Stimulated activated CD4-positive, alpha-beta T cell treated with anti-CD3 and anti-CD28 coated beads, Interleukin-12 subunit alpha, Interleukin-12 subunit beta, amount 100 ng/mL, for 48 hours (primary cell): ENCODE measurements at regions not wholly inside any gene's neighbourhood (a gene's known extent, or its start where the extent isn't known, plus 50 kb on each side); places are given as distances from the start of the nearest gene placed in this dataset.

Source experiments
- DNase-seq, 3 donors: peaks; one replicate each; pipeline ENCODE4 v3.0.0-alpha.2; 2020; ENCODE audit warnings: low read depth in 2 of 3, low spot score in 1 of 3

DNA sequence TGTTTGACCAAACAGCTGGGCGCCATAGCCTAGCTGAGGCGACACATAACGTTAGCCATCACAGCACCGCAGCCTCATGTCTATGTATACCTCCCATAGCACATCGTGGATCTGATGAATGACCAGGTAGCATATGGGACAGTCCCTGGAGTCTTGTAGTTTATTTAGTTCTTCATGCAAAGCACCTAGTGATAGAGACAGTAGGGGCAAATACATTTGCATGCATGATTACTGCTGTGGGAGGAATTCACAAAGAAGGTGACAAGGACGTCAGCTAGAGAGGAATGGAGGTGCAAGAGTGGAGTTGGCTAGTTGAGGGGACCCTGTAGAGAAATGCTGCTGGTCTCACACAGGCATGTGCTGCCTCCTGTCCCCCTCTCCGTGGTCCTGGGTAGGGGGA lies 478.9 kb upstream of the HS6ST1 start:
- no peak for DNase-seq

DNA sequence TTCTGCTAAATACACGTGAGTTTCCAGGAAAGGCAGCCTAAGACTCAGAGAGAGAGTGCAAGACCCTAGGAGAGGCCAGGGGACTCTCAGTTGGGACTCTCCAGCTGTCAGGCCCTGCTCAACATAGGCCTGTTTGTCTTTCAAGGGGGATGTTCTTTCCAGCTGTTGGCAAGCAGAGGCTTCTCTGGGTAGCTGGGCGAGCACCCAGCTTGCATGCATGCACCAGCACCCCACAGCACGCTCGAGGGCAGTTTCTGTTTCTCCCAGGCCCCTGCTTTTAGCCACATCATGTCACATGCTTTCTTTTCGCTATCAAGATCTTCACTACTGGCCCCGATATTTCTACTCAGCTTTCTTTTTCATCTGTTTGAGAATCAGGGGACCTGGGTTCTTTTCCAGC lies 479.3 kb upstream of the HS6ST1 start:
- no peak for DNase-seq

DNA sequence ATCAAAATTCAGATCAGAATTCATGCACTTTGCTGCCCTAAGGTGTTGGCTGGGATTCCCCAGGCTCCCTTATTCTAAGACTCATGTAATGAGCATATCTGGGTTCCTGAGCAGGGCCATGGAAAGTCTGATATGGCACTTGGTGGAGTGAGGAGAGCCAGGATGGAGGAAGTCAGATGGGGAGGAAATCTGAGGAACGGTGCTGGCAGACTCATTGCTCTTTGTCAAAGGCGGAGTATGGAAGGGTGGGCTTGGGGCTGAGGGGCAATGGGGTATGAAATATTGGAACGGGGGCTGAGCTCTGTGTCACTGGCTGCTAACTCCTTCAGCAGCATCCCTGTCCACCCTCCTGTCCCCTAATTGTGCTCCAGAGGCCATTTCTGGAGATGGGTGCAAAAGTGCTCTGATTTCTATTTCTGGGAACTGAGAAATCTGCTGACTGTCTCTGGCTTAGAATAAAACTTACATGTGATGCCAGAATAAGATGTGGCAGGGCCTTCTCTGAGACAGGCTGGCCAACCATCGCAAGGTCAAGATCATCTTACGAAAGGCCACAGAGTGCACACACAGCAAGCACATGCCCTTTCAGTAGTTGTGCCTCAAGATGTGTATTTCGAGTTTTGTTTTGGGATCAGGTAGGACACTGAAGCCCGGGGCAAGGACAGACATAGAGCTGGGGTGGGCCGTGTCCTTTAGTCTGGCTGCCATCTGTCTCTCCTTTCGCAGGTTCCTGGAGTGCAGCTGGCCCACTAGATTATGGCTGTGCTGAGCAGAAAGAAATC lies 480.0 kb upstream of the HS6ST1 start:
- no peak for DNase-seq

DNA sequence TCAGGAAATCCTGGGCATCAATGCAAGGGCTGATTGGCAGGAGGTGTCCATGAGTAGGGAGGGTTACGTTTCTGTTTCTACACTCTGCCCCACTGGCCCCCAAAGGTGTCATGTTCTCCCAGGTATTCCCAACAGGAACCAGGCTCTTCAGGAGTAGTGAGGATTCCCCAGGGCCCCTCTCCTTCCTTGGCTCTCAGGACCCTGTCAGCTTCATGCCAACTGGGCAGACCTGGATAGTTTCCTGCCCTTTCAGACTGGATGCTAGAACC lies 480.6 kb upstream of the HS6ST1 start:
- DNase-seq = no peak

DNA sequence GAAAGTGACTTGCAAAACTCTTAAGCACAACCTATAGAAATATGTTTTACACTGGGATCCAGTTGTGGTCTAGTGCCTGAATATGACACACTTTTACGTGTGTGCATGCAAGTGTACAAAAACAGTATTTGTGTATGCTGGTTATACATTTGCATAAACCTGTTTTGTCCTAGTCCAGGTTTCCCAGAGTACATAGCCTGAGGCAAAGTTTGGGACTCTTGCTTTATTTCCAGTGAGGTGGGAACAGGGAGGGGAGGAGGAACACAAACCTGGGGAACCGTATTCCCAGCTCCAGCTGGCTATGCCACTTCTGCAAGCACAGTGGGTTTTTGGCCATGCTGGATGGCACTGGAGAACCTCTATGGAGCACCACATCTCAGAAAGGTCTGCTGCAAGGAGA lies 481.1 kb upstream of the HS6ST1 start:
- DNase-seq = no peak

DNA sequence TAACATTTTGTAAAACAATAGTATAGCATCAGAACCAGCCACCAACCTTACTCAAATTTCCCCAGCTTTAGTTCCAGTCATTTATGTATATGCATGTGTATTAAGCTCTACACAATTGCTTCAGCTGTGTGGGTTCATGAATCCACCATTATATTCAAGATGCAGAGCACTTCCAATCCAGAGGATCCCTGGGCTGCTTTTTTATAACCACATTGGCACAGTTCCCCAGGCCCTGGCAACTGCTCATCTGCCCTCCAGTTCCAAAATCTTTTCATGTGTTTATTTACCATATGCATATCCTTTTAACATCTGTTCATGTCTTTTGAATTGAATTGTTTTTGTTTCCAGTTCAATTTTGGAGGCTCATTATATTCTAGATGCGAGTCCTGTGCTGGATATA lies 482.9 kb upstream of the HS6ST1 start:
- DNase-seq = no peak

DNA sequence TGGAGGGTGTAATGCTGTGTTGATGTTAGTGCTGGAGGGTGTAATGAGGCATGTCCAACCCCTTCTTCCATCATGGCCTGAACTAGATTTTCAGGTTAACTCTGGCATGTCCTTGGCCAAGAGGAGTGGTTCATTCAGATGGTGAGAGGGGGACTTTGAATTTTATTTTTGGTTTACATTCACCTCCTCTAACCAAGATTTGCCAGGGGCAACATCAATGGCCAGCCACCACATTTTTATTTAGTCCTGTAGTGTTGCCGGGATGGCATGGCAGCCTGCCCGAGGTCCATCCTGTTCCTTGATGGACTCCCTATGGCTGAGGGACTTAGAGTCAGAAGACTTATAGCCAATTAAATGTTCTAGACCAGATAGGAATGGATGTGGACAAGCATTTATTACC lies 484.6 kb upstream of the HS6ST1 start:
- DNase-seq = no peak

DNA sequence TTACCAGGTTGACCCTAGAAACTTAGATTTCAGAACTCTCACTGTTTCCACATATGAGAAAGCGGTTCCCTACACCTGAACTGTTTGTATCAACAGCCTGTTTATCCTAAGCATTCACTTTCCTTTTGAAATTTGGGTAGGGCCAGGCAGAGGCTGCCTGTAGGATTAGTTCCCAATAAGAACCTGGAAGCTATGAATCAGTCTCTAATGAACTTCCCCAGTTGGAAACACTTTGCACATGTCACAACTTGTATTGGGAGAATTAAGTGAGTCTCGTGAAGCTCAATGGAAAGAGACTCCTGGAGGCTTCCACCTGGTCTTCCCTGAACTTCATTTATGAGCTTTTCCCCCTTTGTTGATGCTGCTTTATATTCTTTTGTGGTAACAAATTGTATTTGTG lies 486.6 kb upstream of the HS6ST1 start:
- DNase-seq = no peak

DNA sequence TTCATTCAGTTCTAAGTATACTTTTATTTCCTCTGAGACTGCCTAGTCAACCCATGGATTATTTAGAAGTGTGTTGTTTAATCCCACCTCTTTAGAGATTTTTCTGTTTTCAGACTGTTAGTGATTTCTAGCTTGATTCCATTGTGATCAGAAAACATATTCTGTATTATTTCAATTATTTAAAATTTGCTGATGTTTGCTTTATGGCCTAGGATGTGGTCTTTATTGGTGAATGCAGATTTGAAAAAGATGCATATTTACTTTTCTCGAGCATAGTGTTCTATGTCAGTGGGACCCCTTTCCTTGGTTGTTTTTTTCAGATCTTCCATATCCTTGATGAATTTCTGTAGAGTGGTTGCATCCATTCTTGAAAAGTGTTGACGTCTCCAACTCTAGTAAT lies 487.2 kb upstream of the HS6ST1 start:
- DNase-seq = no peak

DNA sequence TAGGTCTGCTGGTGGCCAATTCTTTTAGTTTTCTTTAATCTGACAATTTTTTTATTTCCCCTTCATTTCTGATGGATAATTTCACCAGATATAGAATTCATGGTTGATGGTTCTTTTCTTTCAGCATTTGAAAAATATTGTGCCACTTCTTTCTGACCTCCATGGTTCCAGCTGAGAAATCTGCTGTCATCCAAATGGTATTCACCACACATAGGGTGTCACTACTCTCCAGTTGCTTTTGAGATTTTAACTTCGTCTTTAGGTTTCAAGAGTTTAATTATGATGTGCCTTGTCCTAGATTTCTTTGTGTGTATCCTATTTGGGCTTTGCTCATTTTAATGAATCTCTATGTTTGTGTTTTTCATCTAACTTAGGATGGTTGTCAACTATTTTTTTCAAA lies 488.6 kb upstream of the HS6ST1 start:
- DNase-seq = no peak

DNA sequence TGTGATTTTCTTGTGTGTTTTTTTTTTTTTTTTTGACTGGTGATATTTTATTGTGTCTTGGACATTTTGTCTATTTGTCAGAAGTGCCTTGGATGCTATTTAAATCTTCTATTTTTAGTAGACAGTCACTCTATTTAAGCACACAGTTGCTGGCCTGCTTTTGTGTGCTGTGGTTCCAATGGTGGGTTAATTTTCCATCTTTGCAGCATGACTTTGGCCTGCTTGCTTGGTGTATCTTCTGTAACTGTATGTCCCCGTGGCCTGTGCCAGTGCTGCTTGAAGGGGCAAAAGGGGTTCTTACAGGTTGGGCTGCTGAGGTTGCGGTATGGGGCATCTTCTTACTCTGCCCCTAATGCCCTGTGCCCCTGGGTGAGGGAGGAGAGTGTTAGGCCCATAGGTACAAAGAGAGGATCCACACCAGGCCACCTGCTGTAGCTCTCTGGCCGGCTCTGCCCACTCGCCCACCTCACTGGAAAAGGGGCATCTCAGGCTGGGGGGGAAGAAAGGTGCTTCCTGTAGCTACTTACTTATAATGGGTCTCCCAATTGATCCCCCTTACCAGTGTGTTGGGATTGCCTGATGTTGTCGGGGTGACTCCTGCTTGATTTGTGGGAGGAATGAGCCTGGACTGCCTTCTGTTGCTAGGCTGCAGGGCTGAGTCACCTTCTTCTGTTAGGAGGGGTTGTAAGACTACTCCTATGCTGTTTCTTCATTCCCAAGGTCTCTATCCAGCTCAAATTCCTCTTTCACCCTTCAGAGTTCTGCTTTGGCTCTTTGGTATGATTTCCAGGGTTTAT lies 490.0 kb upstream of the HS6ST1 start:
- DNase-seq = no peak

DNA sequence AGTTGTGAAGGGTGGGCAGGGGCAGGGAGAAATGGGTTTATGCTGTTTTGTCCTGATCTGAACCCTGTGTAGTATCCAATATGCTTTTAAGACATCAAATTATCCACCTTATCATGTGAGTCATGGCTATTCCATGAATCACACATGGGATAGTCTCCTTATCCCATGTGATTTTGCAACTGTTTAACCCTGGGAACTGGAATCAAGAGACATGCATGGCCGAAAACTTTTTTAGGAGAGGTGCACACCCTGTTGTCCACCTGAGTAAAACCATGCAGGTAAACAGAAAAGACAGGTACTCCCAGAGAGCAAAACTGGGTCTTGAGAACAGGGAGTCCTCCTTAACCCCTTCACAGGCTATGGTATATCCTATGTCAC lies 490.6 kb upstream of the HS6ST1 start:
- DNase-seq = no peak

DNA sequence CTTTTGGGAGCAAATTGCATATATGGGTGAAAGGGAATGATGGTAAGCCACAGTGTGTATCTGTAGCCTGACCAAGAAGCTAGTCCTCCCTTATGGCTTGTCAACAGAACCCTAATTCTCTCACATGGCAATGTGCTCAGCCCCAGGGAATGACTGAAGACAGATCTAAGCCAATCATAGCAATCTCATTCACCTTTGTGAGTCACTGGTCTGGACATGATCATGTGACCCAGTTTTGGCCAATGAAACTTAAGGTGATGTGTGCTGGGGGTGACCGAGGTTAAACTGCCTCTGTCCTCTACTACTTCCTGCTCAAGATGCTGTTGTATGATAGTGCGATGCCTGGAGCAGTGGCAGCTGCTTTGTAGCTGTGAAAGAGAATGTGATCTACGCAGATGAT lies 491.2 kb upstream of the HS6ST1 start:
- DNase-seq = no peak

DNA sequence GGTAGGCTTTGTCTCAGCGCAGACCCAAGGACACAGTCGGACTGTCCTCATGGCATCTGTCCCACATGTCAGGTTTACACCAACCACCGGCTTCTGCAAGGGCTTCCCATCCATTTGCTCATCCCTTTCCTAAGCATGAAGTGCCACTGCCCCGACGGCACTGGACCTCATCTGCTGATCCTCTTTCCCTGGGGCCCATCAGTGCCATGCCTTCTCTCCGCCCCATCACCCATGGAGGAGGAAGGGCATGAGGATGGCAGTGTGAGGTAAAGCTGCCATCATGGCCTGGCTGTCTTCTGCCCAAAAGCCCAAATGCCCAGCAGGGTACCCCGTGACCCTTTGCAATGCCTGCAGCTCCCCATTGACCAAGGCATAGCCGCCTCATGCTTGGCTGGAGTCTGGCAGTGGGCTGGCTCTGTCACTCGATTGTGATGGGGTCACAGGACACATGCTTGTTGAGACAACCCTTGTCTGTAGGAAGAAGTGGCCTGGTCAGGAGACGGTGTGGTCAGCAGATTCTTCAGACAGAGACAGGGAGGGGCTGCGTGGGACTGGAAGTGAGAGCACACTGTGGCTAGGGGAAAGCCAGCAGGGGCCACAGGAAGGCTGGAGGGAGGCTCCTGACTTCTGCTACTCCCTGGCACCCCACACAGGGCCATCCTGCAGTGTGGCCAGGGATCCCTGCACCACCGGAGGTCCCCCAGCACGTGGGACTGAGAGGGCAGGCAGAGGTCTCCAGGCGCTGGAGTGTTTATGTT lies 493.7 kb upstream of the HS6ST1 start:
- DNase-seq = no peak

DNA sequence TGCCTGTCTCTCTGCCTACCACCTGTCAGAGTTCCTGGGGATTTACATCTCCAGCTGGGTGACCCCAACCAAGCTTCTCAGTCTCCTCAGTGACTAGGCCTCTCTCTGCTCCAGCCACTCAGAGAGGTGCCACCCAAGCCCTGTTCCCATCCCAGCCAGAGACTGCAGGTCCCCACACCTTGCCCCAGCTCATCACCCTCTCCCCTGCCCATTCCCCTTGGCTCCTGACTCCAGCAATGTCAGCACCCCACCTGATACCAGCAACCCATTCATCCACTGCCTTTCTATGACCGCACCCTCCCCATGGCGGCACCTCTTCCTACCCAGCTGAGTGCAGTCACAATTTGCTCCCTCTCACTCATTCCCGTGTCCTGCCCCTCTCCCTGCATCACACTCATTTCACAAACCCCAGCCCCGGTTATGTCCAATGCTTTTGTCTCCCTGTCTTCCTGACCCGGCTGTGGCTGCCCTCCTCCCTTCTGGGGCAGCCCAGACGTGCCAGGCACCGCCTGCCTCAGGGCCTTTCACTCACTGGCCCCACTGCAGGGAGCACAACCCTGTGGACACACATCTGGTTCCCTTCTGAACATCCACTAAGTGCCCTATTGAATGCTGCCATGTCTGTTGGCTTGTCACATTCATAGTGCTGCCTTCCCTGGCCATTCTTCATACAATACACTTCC lies 494.8 kb upstream of the HS6ST1 start:
- no peak for DNase-seq

DNA sequence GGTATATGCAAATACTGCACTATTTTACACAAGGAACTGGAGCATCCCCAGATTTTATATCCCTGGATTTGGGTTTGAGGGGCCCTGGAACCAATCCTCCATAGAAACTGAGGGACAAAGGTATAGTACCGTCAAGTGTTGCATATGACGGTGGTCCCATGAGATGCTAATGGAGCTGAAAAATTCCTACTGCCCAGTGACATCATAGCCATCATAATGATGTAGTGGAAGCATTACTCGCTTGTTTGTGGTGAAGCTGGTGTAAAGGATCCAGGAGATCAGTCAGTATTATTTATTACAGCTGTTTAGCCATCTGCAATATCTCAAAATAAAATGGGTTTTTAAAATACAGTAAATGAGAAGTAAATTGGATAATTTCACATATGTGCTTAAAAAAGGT lies 496.6 kb upstream of the HS6ST1 start:
- DNase-seq = no peak

DNA sequence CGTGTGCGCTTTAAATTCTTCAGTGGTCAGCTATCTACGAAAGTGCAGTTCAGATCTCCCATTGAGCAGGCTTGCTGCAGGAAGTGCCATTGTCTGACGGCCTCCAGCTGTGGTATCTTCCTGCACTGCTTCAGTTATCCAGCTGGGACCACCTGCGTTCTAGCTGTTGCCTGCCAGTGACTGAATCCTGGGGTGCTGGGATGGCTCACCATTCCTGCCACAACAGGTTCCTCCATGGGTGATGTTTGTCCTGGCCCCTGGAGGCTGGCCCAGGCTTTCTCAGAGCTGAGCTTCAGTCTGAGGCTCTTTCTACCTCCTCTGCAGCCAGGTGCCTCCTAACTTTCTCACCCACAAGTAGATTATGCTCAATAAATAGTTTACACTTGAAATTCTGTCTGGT lies 498.5 kb upstream of the HS6ST1 start:
- no peak for DNase-seq

DNA sequence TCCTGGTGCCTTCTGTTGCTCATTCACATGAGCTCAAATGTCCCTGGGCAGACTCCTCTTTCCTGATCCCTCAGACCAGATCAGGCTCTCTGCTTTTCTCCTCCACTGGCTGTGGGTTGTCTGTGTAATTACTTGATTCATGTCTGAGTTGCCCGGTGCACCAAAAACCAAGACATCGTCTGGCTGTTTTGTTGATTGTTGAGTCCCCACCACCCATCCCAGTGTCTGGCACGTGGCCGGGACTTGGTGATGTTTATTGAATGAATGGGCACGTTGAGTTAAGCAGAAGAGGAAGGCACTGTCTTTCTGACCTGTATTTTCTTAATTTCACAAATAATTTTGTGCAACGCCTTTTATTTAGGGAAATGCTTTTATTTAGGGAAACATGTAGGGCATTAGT lies 499.1 kb upstream of the HS6ST1 start:
- DNase-seq = no peak

DNA sequence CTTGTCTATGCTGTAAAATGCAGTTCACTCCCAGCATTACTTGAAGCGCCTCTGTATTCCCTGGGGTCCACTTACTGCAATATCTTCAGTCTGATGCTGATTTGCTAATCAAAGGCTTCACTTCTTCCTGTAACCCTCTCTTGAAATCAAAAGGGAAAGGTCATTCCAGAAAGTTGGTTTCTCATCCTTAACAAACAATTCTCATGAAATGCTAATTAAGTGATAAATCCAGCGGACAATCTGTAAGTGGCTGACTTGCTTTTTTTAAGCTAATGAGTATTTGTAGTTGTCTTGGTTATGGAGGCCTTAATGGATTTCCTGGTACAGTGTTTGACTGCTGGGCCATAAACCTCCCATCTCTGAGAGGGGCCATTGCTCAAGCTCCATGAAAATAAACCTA lies 499.6 kb upstream of the HS6ST1 start:
- no peak for DNase-seq

DNA sequence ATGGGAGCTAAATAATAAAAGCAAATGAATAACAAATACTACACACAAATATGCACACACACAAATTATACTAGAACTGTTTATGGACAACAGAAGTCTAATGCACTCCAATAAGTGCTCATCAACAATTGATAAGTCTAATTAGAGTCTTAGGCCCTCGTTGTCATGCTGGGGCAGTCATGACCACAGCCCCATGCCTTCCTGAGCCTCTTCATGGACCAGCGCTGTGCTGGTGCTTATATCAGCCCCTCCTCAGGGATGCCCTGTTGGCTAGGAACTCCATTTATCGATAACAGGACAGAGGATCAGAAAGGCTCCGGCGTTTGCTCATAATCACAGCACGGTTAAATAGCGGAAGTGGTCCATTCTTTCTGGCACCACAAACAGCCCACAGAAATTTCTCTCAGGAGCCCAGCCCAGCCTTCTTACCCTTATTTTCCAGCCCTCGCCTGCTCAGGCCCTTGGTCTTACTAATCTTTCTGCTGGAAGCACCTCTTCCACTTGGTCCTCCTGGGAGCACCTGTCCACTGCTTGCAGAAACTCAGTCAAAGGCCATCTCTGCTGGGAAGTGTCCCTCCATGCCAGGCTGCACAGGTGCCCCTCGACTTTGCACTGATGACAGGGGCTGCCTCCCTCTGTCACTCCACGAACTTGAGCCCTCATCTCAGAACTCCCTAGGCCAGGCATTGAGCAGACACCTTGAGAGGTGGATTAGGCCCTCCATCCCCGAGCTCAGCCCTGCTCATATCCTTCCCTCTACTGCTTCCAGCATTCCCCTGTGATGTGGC lies 500.2 kb upstream of the HS6ST1 start:
- no peak for DNase-seq

DNA sequence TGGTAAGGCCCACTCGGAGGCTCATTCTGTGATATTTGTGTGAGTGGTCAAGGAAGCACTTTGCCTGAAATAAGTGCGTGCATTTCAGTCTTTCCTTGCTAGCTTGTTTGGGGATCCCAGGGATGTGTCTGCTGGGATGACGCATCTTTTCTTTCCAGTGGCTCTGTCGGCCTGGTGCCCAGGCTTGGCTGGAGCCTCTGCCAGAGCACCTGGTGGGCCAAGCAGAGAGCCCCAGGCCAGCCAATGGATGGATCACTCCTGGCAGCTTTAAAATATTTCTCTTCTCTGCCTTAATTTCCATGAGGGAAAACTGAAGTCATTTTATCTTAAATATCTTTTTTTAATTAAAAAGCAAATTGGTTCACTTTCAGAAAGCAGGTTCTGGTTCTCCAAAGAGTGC lies 501.8 kb upstream of the HS6ST1 start:
- no peak for DNase-seq
